GM23248 (cell line): ENCODE measurements at regions not wholly inside any gene's neighbourhood (a gene's known extent, or its start where the extent isn't known, plus 50 kb on each side); places are given as distances from the start of the nearest gene placed in this dataset.

Experiments
- DNase-seq: peaks from one replicate; pipeline ENCODE4 v3.0.0-alpha.2; 2015
- H2AFZ ChIP-seq: fragments of 200-600 bp; sonication (generic); 2 replicates; pipeline ENCODE4 v1.6.1; 2016; ENCODE audit warnings: antibody characterized with exemption
- H3F3A ChIP-seq: fragments of 200-600 bp; sonication (generic); 2 replicates; pipeline ENCODE4 v1.6.1; 2016; ENCODE audit warnings: mild to moderate bottlenecking, antibody characterized with exemption, mixed run types; ENCODE audit not compliant: insufficient read depth
- H3K27ac ChIP-seq: fragments of 200-600 bp; sonication (generic); 2 replicates; pipeline ENCODE4 v1.5.1; 2016; ENCODE audit warnings: mild to moderate bottlenecking
- H3K27me3 ChIP-seq: fragments of 200-600 bp; sonication (generic); replicated peaks from 2 replicates; pipeline ENCODE4 v1.6.1; 2016; ENCODE audit warnings: mild to moderate bottlenecking; ENCODE audit not compliant: insufficient read depth
- H3K36me3 ChIP-seq: fragments of 200-600 bp; sonication (generic); 2 replicates; pipeline ENCODE4 v1.6.1; 2016; ENCODE audit warnings: low read depth, mild to moderate bottlenecking
- H3K4me1 ChIP-seq: fragments of 200-600 bp; sonication (generic); 2 replicates; pipeline ENCODE4 v1.6.1; 2016; ENCODE audit warnings: mild to moderate bottlenecking; ENCODE audit not compliant: insufficient read depth
- H3K4me2 ChIP-seq: fragments of 200-600 bp; sonication (generic); one replicate; pipeline ENCODE4 v1.6.1; 2016; ENCODE audit warnings: mild to moderate bottlenecking; ENCODE audit not compliant: unreplicated experiment
- H3K4me3 ChIP-seq: fragments of 200-600 bp; sonication (generic); 2 replicates; pipeline ENCODE4 v1.5.1; 2016; ENCODE audit warnings: mild to moderate bottlenecking
- H3K79me2 ChIP-seq: fragments of 200-600 bp; sonication (generic); 2 replicates; pipeline ENCODE4 v1.6.1; 2016; ENCODE audit warnings: mild to moderate bottlenecking; ENCODE audit not compliant: insufficient read depth
- H3K9ac ChIP-seq: fragments of 200-600 bp; sonication (generic); 2 replicates; pipeline ENCODE4 v1.6.1; 2016; ENCODE audit warnings: mild to moderate bottlenecking
- H3K9me2 ChIP-seq: fragments of 200-600 bp; sonication (generic); 2 replicates; pipeline ENCODE4 v1.6.1; 2016; ENCODE audit warnings: mixed run types, mild to moderate bottlenecking, moderate library complexity; ENCODE audit not compliant: insufficient read depth
- H3K9me3 ChIP-seq: fragments of 200-600 bp; sonication (generic); one replicate; pipeline ENCODE4 v1.6.1; 2017; ENCODE audit warnings: low read depth
- H4K20me1 ChIP-seq: fragments of 200-600 bp; sonication (generic); 2 replicates; pipeline ENCODE4 v1.6.0; 2016; ENCODE audit not compliant: insufficient read depth
- EZH2 ChIP-seq: fragments of 200-600 bp; sonication (generic); IDR thresholded peaks from 2 replicates; pipeline ENCODE4 v1.6.1; 2018; ENCODE audit warnings: antibody characterized with exemption, mild to moderate bottlenecking; ENCODE audit not compliant: insufficient read depth, poor library complexity, severe bottlenecking
- EZH2phosphoT487 ChIP-seq: fragments of 200-600 bp; sonication (generic); IDR thresholded peaks from 2 replicates; pipeline ENCODE4 v1.6.1; 2018; ENCODE audit warnings: antibody characterized with exemption, moderate library complexity, mild to moderate bottlenecking, low read depth; ENCODE audit not compliant: insufficient read depth
- WGBS, 2 experiments: methylation state at CpG; one replicate each; pipeline ENCODE4 v1.1.6; 2015 to 2017; ENCODE audit warnings: low lambda C conversion rate in 2 of 2, low coverage in 1 of 2; ENCODE audit errors: missing lambda C conversion rate in 2 of 2; 5-methylcytosine and 5-hydroxymethylcytosine counted together
- in situ Hi-C: fragments of 300-500 bp; cut with MboI; formaldehyde crosslinking; loops from 2 replicates; pipeline ENCODE4 v1.15.0; 2020

DNA sequence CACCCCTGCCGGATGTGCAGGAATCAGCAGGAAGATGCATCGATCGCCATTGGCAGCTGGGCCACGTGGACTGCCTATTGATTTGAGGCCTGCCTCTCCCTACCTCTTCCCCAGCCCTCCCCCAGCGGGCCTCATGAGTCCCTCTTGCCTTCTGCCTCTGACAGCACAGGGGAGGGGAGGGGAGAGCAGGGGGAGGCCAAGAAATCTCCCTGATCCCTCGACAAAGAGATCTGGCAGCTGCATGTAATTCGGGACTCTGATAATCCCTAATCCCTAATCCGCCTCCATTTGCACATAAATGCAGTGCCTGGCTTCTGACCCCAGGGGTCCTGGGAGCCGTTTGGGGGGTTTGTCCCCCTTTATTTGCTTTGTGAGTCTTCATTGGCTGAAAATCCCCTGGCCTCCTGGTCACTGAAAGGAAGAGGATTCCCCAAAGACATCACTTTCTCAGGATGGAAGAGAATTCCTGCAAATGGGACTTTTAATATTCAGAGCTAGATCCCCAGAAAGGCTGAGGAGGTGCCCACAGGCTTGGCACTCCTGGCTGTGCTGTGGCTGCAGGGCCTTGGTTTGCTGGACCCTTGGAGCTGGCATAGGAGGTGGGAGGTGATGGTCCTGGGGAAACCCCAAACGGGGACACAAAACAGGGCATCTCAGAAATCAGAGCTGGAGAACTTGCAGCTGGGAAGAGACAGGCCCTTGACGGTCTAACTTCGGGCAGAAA lies 239.4 kb upstream of the POU3F1 start:
- 13% methylated on average over 12 of the region's 12 CpGs for WGBS, 2 experiments
- Histone ChIP-seq H3K79me2 (no peaks in the 10 kb centered on the region), H3F3A (no peaks in the 10 kb centered on the region), H3K36me3 (no peaks in the 10 kb centered on the region), H3K4me1 (no peaks in the 10 kb centered on the region), H3K4me2 (no peak overlapping the region), H3K9ac (no peak overlapping the region), H3K9me3 (no peaks in the 10 kb centered on the region), H4K20me1 (no peaks in the 10 kb centered on the region), H3K27me3 (no peaks in the 10 kb centered on the region), H3K4me3 (no peak overlapping the region), H2AFZ (no peak overlapping the region), H3K27ac (no peak overlapping the region), H3K9me2 (no peaks in the 10 kb centered on the region)
- in situ Hi-C loops = no loop called here
- no peak for TF ChIP-seq EZH2
- DNase-seq = no peak

DNA sequence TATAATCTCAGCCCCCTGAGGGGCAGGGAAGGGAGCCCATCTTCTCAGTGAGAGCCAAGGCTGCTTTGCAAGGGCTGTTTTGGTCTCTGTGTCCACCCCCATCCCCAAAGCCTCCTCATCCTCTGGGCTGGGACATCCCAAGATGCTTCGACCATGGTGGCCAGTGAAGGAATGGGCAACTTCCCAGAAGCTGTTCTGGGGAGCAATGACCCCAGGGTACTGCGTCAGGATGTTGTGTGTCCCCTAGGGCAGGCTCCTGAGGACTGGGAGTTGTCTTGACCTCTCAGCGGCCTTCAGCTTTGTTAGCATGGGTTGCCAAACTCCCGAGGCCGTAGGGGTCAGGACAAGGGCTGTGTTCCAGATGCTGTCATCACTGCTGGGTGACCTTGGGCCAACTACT lies 238.4 kb upstream of the POU3F1 start:
- H3K9ac ChIP-seq = no peak overlapping the region
- H3K4me3 ChIP-seq = no peak overlapping the region
- DNase-seq = no peak
- H3K9me3 ChIP-seq = no peaks in the 10 kb centered on the region
- H3K4me1 ChIP-seq = no peaks in the 10 kb centered on the region
- H3K27me3 ChIP-seq = no peaks in the 10 kb centered on the region
- H3K79me2 ChIP-seq = no peaks in the 10 kb centered on the region
- in situ Hi-C loops = no loop called here
- H3K4me2 ChIP-seq = no peak overlapping the region
- H3K27ac ChIP-seq = no peak overlapping the region
- H3F3A ChIP-seq = no peaks in the 10 kb centered on the region
- H3K36me3 ChIP-seq = no peaks in the 10 kb centered on the region
- WGBS, 2 experiments = 8 to 20% methylated on average over 5 of the region's 5 CpGs
- H2AFZ ChIP-seq = no peak overlapping the region
- no peaks in the 10 kb centered on the region for H3K9me2 ChIP-seq
- H4K20me1 ChIP-seq = no peaks in the 10 kb centered on the region
- no peak for TF ChIP-seq EZH2phosphoT487
- no peak for TF ChIP-seq EZH2

DNA sequence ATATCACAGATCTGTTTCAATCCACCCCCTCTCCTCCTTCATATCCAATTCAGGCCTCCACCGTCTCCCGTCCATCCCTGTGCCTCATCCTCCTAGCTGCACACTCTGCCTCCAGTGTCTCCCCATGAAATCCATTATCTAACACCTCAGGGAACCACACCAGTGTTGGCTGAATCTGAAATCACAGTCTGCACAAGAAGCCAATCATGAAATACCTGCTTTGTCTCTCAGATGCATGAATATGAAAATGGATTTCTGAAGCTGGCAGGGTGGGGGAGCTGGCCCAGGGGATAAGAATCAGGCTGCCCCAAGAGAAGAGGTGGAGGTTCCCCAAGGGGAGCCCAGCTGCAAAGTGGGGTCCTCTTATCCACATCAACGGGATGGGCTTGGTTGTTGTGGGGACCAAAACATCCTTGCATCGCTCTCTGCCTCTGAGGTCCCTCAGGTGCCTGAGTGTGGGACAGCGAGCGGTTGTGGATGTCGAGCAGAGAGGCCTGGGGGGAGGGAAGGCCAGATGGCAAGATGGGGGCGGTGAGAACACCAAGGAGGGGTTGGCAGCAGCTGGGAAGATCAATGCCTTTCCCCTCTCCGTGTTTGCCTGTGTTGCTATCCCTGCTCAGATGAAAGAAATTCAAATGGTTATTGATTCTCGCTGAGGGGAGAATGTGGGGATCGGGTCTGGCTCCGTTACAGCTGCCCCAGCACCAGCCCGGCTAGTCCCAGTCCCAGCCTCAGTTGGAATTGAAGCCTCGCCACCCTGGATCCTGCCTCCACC lies 237.3 kb upstream of the POU3F1 start:
- Histone ChIP-seq H3K4me1 (no peaks in the 10 kb centered on the region), H2AFZ (no peak overlapping the region), H3K4me2 (no peak overlapping the region), H4K20me1 (no peaks in the 10 kb centered on the region), H3F3A (no peaks in the 10 kb centered on the region), H3K9me2 (no peaks in the 10 kb centered on the region), H3K4me3 (no peak overlapping the region), H3K27ac (no peak overlapping the region), H3K27me3 (no peaks in the 10 kb centered on the region), H3K36me3 (no peaks in the 10 kb centered on the region), H3K79me2 (no peaks in the 10 kb centered on the region), H3K9me3 (no peaks in the 10 kb centered on the region), H3K9ac (no peak overlapping the region)
- in situ Hi-C loops = no loop called here
- 11 to 17% methylated on average over 11 to 14 of the region's 14 CpGs for WGBS, 2 experiments
- no peak for DNase-seq
- TF ChIP-seq EZH2phosphoT487 = no peak
- TF ChIP-seq EZH2 = no peak

DNA sequence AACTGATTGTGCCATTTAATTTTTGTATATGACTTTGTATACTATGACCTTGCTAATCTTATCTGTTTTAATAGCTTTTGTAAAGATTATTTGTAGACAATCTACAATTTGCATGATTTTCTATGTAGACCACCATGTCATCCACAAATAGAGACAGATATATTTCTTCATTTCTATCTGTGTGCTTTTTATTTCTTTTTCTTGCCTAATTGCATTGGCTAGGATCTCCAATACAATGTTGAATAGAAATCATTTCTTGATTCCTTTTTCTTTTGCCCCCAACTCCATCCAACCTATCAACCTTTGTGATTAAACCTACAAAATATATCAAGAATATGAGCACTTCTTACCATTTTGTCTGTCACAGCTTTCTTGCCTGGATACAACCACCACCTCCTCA lies 232.6 kb upstream of the POU3F1 start:
- in situ Hi-C loops = no loop called here
- Histone ChIP-seq H3K9me2 (no peaks in the 10 kb centered on the region), H3K4me1 (no peaks in the 10 kb centered on the region), H2AFZ (no peak overlapping the region), H3K9me3 (no peaks in the 10 kb centered on the region), H3K27ac (no peak overlapping the region), H3K4me2 (no peak overlapping the region), H3F3A (no peaks in the 10 kb centered on the region), H3K4me3 (no peak overlapping the region), H3K79me2 (no peaks in the 10 kb centered on the region), H3K27me3 (no peaks in the 10 kb centered on the region), H3K9ac (no peak overlapping the region), H4K20me1 (no peaks in the 10 kb centered on the region), H3K36me3 (no peaks in the 10 kb centered on the region)
- no peak for DNase-seq
- no peak for TF ChIP-seq EZH2phosphoT487
- no peak for TF ChIP-seq EZH2
